GM12874 (cell line): ENCODE measurements at regions not wholly inside any gene's neighbourhood (a gene's known extent, or its start where the extent isn't known, plus 50 kb on each side); places are given as distances from the start of the nearest gene placed in this dataset.

Source experiments
- CTCF ChIP-seq: IDR thresholded peaks from 2 replicates; pipeline ENCODE4 v1.5.1; 2011; ENCODE audit warnings: low read depth, mild to moderate bottlenecking, control low read depth, low read length, moderate library complexity; ENCODE audit not compliant: insufficient read depth

GRCh38 chrX:140157143-140157542 is 191.8 kb upstream of the CXorf66 start:
- TF ChIP-seq CTCF = no peak

GRCh38 chrX:140151316-140151715 is 186.0 kb upstream of the CXorf66 start:
- no peak for TF ChIP-seq CTCF

- TF ChIP-seq CTCF = no peak
These were observed 184.4 kb upstream of the CXorf66 start for GRCh38 chrX:140149761-140150160.

- TF ChIP-seq CTCF = peak; percentile 30; the same call in 1 of the 2 replicates
These were observed 176.2 kb upstream of the CXorf66 start for GRCh38 chrX:140141444-140142029.

- TF ChIP-seq CTCF = no peak
These were observed 167.6 kb upstream of the CXorf66 start for GRCh38 chrX:140132937-140133336.

GRCh38 chrX:140123446-140123845 is 158.1 kb upstream of the CXorf66 start:
- 0 out of 2 replicates have a peak, but pooled peaks have one; percentile 19 for TF ChIP-seq CTCF

GRCh38 chrX:140110081-140110650 is 144.8 kb upstream of the CXorf66 start:
- TF ChIP-seq CTCF = no peak
